HCEC 1CT (cell line): ENCODE measurements at regions not wholly inside any gene's neighbourhood (a gene's known extent, or its start where the extent isn't known, plus 50 kb on each side); places are given as distances from the start of the nearest gene placed in this dataset.
A peak's percentile ranks its signal among the peaks of the same experiment; 100 is the strongest.
"Not testable (repeated sequence)": the region's sequence is repeated elsewhere in the genome, so short reads cannot be mapped to it uniquely, and the experiment has no call there.

ENCODE experiments used
- DNase-seq: peaks from one replicate; pipeline ENCODE4 v3.0.0-alpha.2; 2017

DNA sequence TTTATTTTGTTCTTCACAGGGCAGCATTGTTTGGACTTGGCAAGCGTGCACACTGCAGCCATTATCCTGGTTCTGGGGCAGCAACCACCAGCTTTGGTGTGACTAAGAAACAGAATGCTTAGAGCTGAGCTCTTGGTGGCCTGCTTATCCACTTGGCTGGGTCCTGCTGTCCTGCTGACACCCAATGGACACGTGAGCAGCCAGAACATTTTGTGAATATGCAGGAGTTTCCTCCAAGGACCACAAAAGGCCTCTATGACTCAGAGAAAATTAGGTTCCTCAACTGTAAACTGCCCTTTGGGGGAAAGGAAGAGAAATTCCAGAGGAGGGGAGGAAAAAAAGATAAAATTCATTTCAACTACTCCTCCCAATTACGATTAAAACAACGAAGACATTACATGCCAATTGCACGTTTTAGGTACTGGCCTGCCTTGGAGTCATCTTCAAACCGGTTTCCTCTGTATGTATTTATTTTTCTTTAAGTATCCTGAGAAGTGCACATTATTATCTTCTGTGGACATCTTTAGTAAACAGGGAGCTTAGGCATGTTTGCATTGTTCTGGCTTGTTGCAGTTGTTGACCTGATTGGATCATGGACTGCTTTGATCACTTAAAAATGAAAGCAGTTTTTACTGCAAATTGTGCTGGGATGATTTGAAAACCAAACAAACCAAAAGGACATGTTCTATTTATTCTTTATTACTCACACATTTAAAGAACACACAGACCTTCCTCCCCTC is 82.3 kb upstream of the TLE4 start:
- peak; percentile 75 for DNase-seq

DNA sequence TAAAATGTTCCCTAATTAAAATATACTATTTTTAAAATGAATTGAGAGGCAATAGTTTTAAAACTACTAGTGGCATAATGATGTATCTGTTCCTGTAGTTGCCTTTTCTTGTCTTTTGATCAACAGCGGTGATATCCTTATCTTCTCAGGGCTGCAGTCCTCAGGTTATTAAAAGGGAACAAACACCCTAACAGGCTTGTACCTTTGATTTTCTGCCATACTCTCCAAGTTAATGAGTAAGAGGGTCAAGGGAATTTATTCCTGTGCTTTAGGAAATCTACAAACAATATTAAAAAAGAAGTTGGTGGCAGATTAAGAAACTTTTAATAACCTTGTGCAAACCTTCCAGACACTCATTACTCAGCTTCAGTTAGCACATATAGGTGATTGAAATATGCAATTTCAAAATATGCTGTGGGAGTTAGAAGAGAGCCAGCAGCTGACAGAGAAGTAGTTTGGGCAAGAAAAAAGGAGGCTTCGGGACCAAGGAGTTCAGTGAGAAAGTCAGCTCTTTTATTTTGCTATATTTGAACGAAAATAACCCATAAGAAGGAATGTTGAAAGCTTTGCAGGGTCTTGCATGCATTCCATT is 81.0 kb upstream of the TLE4 start:
- no peak for DNase-seq

DNA sequence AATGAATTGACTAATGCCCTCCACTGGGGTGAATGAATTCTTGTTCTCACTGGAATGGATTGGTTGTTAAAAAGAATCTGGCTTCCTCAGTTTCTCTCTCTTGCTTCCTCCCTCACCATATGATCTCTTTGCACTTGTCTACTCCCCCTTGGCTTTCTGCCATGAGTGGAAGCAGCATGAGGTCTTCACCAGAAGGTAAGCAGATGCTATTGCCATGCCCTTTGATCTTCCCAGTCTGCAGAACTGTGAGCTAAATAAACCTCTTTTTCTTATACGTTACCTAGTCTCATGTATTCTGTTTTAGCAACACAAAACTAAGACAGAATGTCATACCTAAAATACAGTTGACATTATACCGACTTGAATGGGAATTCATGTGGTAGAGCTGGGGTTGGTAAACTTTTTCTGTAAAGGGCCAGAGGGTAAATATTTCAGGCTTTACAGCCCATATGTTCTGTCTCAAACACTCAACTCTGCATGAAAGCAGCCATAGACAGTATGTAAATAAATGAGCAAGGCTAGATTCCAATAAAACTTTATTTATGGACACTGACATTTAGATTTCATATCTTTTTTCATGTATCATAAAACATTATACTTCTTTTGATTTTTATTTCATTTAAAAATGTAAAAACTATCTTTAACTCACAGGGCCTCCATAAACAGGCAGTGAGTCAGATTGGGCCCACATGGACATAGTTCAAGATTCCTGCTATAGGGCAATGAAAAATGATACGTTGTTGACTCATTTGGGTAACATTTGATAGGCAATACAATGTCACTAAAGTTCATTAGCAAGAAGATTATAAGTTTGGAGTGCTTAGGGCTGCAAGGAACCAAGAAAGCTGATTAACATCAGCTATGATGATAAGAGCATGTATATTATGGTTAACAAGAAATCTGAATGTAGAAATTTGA is 79.4 kb upstream of the TLE4 start:
- peak; percentile 59 for DNase-seq

DNA sequence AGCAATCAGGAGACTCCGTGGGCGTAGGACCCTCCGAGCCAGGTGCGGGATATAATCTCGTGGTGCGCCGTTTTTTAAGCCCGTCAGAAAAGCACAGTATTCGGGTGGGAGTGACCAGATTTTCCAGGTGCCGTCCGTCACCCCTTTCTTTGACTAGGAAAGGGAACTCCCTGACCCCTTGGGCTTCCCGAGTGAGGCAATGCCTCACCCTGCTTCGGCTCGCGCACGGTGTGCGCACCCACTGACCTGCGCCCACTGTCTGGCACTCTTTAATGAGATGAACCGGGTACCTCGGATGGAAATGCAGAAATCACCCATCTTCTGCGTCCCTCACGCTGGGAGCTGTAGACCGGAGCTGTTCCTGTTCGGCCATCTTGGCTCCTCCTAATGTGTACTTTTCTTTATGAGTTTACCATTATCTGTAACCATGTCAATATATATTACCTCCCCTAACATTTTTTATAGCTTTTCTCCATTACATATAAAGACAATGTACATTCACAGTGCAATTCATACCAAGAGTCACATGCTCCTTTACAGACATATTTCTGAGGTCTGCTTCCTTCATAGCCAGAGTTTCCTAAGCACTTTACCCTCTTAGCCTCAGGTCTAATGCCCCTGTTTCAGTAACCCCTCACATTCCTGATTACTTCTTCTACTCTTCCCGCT is 71.4 kb upstream of the TLE4 start:
- not testable (repeated sequence) for DNase-seq

DNA sequence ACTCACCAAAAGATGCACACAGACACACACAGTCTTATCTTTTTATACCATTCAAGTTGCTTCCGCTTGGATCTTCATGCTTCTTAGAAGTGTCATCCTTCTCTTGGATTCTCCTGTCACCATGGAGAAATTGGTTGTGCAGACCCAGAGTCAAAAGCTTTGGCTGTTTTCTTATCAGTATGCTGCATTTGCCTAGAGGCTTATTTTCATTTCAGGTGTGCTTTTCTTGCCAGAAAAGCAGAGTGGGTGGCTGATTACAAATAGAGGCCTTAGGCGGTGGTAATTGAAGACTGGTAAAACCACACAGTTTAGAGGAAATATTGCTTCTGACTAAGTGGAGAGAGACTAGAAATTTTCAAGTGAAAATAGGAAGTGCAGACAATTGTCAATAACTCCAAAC is 70.2 kb upstream of the TLE4 start:
- no peak for DNase-seq

DNA sequence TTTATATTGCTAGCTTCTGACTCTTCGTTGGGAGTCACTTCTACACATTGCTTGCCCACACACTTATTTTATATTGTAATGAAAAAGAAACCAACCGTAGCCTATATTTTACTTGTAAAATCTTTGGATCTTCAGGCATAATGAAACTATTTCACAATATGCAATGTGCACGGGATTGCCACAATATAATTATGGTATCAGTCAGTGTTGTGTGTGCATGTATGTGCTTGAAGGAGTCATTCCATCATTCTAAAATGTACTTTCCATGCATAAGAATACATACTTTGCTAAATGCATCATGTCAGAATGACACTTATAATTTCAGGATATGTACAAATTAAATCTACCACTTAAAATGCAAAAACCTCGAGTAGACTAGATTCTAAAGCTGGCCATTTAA is 64.0 kb upstream of the TLE4 start:
- no peak for DNase-seq

DNA sequence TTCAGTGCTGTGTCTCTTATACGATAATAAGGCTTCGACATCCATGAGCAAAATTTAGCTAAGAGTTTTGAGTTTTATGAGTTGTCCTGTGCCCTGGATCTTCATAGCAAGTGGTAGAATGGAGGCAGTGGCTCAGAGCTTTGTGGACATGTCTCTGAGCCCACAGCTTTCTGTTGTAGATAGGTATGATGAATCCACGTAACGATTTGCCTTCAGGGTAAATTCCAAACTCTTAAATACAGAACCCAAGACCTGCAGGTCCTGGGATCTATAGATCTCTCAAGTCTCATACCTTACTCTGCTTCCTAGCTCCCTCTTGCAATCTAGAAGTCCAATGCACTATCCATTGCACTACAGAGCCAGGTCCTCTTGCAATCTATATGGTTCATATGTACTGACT is 59.5 kb upstream of the TLE4 start:
- DNase-seq, result no peak
